ENCODE measurements at regions not wholly inside any gene's neighbourhood (a gene's known extent, or its start where the extent isn't known, plus 50 kb on each side); places are given as distances from the start of the nearest gene placed in this dataset.

DNA sequence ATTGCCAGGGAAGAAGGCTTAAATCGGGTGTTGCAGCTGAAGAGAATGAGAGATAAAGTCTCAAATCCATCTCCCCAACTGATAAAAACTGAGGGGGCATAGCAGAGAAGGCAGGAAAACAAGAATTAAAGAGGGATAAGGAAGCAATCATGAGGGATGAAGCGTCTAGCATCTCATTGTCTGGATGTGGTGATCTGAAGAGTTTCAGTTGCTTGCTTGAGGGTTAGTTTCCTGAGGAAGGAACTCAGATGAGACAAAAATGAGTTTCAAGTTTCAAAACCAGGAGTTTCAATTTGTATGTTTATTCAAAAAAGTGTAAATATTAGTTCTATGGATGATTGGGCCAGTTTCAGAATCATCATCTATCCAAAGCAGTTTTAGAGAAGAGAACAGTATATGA lies 496.9 kb downstream of the RAB28 start:
- WGBS, 2 experiments (ENCODE audit: insufficient coverage in 2 of 2) = 79 to 83% methylated on average over 1 to 2 of the region's 2 CpGs
- no peaks in the 10 kb centered on the region for H3K36me3 ChIP-seq (ENCODE audit: control insufficient read depth, insufficient read depth, low read length)
- H3K4me3 ChIP-seq (ENCODE audit: extremely low read depth, insufficient read depth, low read length, poor library complexity, severe bottlenecking) = no peak overlapping the region
- H3K9me3 ChIP-seq (ENCODE audit: control insufficient read depth, low read length) = no peaks in the 10 kb centered on the region
- H3K4me1 ChIP-seq (ENCODE audit: control insufficient read depth, insufficient read depth, low read length, poor library complexity, severe bottlenecking) = no peaks in the 10 kb centered on the region
- H3K27ac ChIP-seq (ENCODE audit: low read depth, low read length, severe bottlenecking) = no peak overlapping the region

DNA sequence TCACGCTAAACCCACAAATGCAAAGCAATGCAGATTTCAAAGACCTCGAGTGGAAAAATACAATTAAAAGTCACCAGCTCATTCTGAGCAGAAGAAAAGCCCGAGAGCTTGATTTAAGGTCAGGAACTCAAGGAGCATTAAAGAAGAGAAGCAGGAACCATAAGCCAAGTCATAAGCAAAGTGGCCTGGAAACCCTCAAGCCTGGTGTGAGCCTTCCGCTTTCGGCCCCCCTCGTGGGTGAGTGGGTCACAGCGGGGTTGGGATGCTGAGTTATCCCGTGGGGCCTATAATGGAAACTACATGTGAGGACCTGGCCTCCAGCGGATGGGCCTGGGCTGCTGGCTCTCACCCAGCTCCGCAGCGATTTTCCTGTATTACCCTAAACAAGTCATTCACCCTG lies 504.3 kb downstream of the RAB28 start:
- no peaks in the 10 kb centered on the region for H3K36me3 ChIP-seq (ENCODE audit: control insufficient read depth, insufficient read depth, low read length)
- WGBS, 2 experiments (ENCODE audit: insufficient coverage in 2 of 2) = 91 to 95% methylated on average over 9 to 11 of the region's 11 CpGs
- no peak overlapping the region for H3K27ac ChIP-seq (ENCODE audit: low read depth, low read length, severe bottlenecking)
- H3K9me3 ChIP-seq (ENCODE audit: control insufficient read depth, low read length) = no peaks in the 10 kb centered on the region
- no peak overlapping the region for H3K4me3 ChIP-seq (ENCODE audit: extremely low read depth, insufficient read depth, low read length, poor library complexity, severe bottlenecking)
- H3K4me1 ChIP-seq (ENCODE audit: control insufficient read depth, insufficient read depth, low read length, poor library complexity, severe bottlenecking) = no peaks in the 10 kb centered on the region

DNA sequence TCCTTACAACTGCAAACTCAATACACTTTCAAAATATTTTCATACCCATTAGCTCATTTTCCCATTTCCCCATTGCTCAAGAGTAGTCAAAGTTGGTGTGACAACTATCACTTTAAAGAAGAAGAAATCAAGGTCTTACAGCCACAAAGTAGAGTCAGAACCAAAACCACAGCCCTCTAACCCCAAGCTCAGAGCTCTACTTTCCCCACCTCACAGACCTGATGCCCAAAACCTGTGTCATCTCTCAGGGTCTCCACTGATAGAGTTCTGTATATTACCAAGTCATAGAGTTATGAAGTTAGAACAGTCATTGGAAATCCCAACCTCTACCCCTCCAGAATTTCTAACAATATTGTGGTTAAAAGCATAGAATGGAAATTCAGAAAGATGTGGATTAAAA lies 505.8 kb downstream of the RAB28 start:
- no peaks in the 10 kb centered on the region for H3K4me1 ChIP-seq (ENCODE audit: control insufficient read depth, insufficient read depth, low read length, poor library complexity, severe bottlenecking)
- no peaks in the 10 kb centered on the region for H3K36me3 ChIP-seq (ENCODE audit: control insufficient read depth, insufficient read depth, low read length)
- no peak overlapping the region for H3K27ac ChIP-seq (ENCODE audit: low read depth, low read length, severe bottlenecking)

DNA sequence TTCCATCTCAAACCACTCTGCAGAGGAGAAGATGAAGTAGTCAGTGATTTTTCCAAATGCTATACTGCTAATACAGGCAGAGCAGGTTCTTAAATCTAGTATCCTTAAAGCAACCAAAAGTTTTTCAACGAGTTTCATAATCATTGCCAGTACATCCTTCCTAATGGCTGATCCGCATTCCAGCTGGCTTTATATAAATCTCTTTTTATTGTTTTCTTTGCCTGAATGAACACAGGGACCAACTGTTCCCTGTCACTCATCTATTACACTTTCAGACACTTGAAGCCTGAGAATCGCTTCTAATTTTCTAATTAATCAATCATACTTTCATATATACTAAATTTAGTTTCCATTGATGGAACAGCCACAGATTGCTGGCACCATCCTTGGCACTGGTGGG lies 508.6 kb downstream of the RAB28 start:
- Histone ChIP-seq H3K36me3 (ENCODE audit: control insufficient read depth, insufficient read depth, low read length) (no peaks in the 10 kb centered on the region), H3K4me3 (ENCODE audit: extremely low read depth, insufficient read depth, low read length, poor library complexity, severe bottlenecking) (no peak overlapping the region), H3K4me1 (ENCODE audit: control insufficient read depth, insufficient read depth, low read length, poor library complexity, severe bottlenecking) (no peaks in the 10 kb centered on the region), H3K9me3 (ENCODE audit: control insufficient read depth, low read length) (no peaks in the 10 kb centered on the region), H3K27ac (ENCODE audit: low read depth, low read length, severe bottlenecking) (no peak overlapping the region)
- 67 to 80% methylated on average over 1 to 2 of the region's 3 CpGs for WGBS, 2 experiments (ENCODE audit: insufficient coverage in 2 of 2)

More for the DNA sequence above, 505.8 kb downstream of the RAB28 start:
- no peak overlapping the region for H3K4me3 ChIP-seq (ENCODE audit: extremely low read depth, insufficient read depth, low read length, poor library complexity, severe bottlenecking)
- H3K9me3 ChIP-seq (ENCODE audit: control insufficient read depth, low read length) = no peaks in the 10 kb centered on the region

DNA sequence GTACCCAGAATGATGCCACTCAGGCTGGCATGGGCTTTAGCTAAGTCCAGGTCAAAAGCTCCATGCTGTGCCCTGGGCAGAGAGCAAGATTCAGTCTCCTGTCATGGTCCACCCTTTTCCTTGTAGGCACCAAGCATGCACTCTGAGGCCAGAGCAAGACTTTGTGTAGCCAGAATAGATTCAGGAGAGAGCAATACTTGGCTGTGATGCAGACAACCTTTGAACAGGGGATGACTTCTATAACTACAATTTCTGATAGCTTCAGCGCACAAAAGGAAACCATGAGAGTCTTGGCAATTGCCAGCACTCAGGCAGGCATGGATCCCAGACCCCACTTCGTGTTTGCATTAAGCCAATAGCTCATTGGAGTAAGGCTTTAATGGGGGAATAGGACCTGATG lies 510.6 kb downstream of the RAB28 start:
- Histone ChIP-seq H3K36me3 (ENCODE audit: control insufficient read depth, insufficient read depth, low read length) (no peaks in the 10 kb centered on the region), H3K4me3 (ENCODE audit: extremely low read depth, insufficient read depth, low read length, poor library complexity, severe bottlenecking) (no peak overlapping the region), H3K9me3 (ENCODE audit: control insufficient read depth, low read length) (no peaks in the 10 kb centered on the region), H3K4me1 (ENCODE audit: control insufficient read depth, insufficient read depth, low read length, poor library complexity, severe bottlenecking) (no peaks in the 10 kb centered on the region), H3K27ac (ENCODE audit: low read depth, low read length, severe bottlenecking) (no peak overlapping the region)
- 80 to 100% methylated on average over 1 to 2 of the region's 2 CpGs for WGBS, 2 experiments (ENCODE audit: insufficient coverage in 2 of 2)

DNA sequence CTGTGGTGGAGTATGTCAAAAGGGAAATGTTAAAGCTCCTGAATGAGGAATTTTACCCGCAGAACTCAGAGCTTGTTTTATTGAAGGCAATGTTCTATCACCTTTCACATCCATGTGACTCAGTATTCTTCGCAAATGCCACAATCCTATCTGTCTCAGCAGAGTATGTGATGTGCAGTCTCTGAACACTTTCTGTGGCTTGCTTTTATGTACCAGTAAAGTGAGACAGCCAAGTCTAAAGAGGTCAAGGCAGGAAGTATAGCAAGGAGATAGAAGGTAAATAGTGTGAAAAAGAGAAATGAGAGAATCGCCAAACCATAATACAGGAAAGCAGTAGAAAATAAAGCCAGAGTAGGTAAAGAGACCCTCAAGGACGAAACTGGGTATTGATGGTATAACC lies 515.8 kb downstream of the RAB28 start:
- H3K9me3 ChIP-seq (ENCODE audit: control insufficient read depth, low read length) = no peaks in the 10 kb centered on the region
- H3K4me1 ChIP-seq (ENCODE audit: control insufficient read depth, insufficient read depth, low read length, poor library complexity, severe bottlenecking) = no peaks in the 10 kb centered on the region
- no peak overlapping the region for H3K4me3 ChIP-seq (ENCODE audit: extremely low read depth, insufficient read depth, low read length, poor library complexity, severe bottlenecking)
- H3K36me3 ChIP-seq (ENCODE audit: control insufficient read depth, insufficient read depth, low read length) = no peaks in the 10 kb centered on the region
- WGBS, 2 experiments (ENCODE audit: insufficient coverage in 2 of 2) = 0 to 100% methylated on average over 1 to 2 of the region's 4 CpGs
- no peak overlapping the region for H3K27ac ChIP-seq (ENCODE audit: low read depth, low read length, severe bottlenecking)

DNA sequence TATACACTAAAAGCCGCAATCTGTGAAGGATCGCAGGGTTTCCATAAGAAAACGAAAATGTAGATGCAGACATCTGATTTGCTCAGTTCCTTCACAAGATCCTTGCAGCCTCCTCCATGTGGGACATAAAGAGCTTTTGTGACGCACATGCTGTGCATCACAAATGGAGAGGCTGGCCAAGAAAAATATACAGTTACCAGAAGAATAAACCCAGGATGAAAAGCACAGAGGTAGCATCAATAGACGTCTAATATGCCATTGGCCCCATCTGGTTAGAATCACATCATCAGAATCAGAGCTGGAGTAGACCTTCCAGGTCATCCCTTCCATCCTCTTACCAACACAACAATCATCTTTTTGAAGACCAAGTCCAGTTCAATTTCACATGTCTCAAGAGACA lies 517.4 kb downstream of the RAB28 start:
- no peak overlapping the region for H3K27ac ChIP-seq (ENCODE audit: low read depth, low read length, severe bottlenecking)
- WGBS, 2 experiments (ENCODE audit: insufficient coverage in 2 of 2) = 88 to 93% methylated on average over 4 to 5 of the region's 5 CpGs
- no peaks in the 10 kb centered on the region for H3K4me1 ChIP-seq (ENCODE audit: control insufficient read depth, insufficient read depth, low read length, poor library complexity, severe bottlenecking)
- no peaks in the 10 kb centered on the region for H3K9me3 ChIP-seq (ENCODE audit: control insufficient read depth, low read length)
- H3K4me3 ChIP-seq (ENCODE audit: extremely low read depth, insufficient read depth, low read length, poor library complexity, severe bottlenecking) = no peak overlapping the region
- H3K36me3 ChIP-seq (ENCODE audit: control insufficient read depth, insufficient read depth, low read length) = no peaks in the 10 kb centered on the region

DNA sequence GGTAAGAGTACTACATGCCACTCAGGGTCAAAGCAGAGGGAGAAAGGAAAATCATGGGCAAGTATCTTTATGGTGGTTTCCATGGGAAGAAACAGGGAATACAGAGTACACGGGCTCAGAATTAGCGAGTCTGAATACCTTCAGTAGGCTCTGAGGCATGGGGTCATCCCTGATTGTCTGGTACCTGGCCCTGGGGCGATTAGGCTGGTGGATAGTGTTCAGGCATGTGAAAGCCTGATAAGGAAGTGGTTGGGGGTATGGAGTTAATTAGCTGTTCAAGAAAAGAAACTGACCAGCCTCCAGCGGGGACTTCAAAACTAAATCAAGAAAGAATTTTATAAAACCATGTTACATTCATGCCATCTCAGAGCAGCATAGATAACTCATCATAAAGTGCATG lies 518.8 kb downstream of the RAB28 start:
- Histone ChIP-seq H3K36me3 (ENCODE audit: control insufficient read depth, insufficient read depth, low read length) (no peaks in the 10 kb centered on the region), H3K4me3 (ENCODE audit: extremely low read depth, insufficient read depth, low read length, poor library complexity, severe bottlenecking) (no peak overlapping the region), H3K27ac (ENCODE audit: low read depth, low read length, severe bottlenecking) (no peak overlapping the region), H3K4me1 (ENCODE audit: control insufficient read depth, insufficient read depth, low read length, poor library complexity, severe bottlenecking) (no peaks in the 10 kb centered on the region), H3K9me3 (ENCODE audit: control insufficient read depth, low read length) (no peaks in the 10 kb centered on the region)
- 83 to 100% methylated on average over 2 to 3 of the region's 4 CpGs for WGBS, 2 experiments (ENCODE audit: insufficient coverage in 2 of 2)

DNA sequence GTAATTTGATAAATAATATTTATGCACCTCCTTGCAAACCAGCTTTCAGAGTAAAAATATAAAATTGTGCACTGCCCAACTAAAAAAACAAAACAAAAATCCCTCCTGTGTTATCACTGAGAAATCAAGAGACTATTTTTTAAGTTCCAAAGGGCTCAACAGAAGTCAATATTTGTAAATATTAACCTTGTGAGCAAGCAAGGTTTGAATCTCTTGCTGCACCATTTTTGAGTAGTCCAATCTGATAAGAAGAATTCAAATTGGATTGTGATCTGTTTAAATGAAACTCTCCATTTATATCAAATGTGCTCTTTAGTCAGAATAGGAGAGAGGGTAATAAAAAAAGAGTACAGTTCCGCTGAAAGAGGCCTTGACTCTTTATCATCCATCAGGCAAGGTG lies 520.2 kb downstream of the RAB28 start:
- H3K27ac ChIP-seq (ENCODE audit: low read depth, low read length, severe bottlenecking) = no peak overlapping the region
- no peaks in the 10 kb centered on the region for H3K4me1 ChIP-seq (ENCODE audit: control insufficient read depth, insufficient read depth, low read length, poor library complexity, severe bottlenecking)
- H3K36me3 ChIP-seq (ENCODE audit: control insufficient read depth, insufficient read depth, low read length) = no peaks in the 10 kb centered on the region
- no peaks in the 10 kb centered on the region for H3K9me3 ChIP-seq (ENCODE audit: control insufficient read depth, low read length)
- H3K4me3 ChIP-seq (ENCODE audit: extremely low read depth, insufficient read depth, low read length, poor library complexity, severe bottlenecking) = no peak overlapping the region
- WGBS, 2 experiments (ENCODE audit: insufficient coverage in 2 of 2) = no CpG with 5 or more reads among the region's 1 CpG

DNA sequence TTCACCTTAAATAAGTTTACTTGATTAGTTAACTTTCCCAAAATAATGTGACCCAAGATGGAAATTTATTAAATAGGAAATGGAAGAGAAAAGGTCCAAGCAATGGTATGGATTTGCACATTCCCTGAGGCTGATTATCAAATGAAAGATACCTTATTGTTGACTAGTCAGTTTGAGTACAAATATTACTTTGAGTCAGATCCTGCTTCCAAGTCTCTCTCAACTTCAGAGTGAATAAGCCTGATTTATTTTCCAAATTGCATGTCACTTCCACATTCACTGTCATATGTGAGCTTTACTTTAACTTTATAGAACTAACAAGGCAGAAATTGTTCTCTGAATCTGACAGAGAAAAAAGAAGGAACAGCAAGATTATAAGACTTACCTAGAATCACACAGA lies 520.8 kb downstream of the RAB28 start:
- Histone ChIP-seq H3K9me3 (ENCODE audit: control insufficient read depth, low read length) (no peaks in the 10 kb centered on the region), H3K4me1 (ENCODE audit: control insufficient read depth, insufficient read depth, low read length, poor library complexity, severe bottlenecking) (no peaks in the 10 kb centered on the region), H3K36me3 (ENCODE audit: control insufficient read depth, insufficient read depth, low read length) (no peaks in the 10 kb centered on the region), H3K4me3 (ENCODE audit: extremely low read depth, insufficient read depth, low read length, poor library complexity, severe bottlenecking) (no peak overlapping the region), H3K27ac (ENCODE audit: low read depth, low read length, severe bottlenecking) (no peak overlapping the region)

DNA sequence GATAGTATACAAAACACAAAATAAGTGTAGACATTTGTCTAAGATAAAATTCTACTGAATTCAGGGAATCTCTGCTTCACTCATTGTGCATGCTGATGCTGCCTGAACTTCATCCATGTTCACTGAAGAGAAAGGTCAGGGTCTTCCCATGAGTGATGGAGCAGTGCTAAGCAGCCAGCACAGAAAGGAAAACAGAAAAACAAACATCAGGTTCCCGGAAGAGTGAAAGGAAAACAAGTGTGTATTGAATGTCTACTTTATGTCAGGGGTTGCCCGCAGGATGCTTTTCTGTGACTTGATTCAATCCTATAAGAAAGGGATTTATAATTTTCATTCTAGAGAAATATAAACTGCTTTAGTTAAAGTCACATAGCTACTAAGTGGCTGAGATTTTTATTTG lies 522.4 kb downstream of the RAB28 start:
- no CpG with 5 or more reads among the region's 2 CpGs for WGBS, 2 experiments (ENCODE audit: insufficient coverage in 2 of 2)
- no peak overlapping the region for H3K27ac ChIP-seq (ENCODE audit: low read depth, low read length, severe bottlenecking)
- no peaks in the 10 kb centered on the region for H3K36me3 ChIP-seq (ENCODE audit: control insufficient read depth, insufficient read depth, low read length)
- H3K9me3 ChIP-seq (ENCODE audit: control insufficient read depth, low read length) = no peaks in the 10 kb centered on the region
- no peak overlapping the region for H3K4me3 ChIP-seq (ENCODE audit: extremely low read depth, insufficient read depth, low read length, poor library complexity, severe bottlenecking)
- no peaks in the 10 kb centered on the region for H3K4me1 ChIP-seq (ENCODE audit: control insufficient read depth, insufficient read depth, low read length, poor library complexity, severe bottlenecking)

DNA sequence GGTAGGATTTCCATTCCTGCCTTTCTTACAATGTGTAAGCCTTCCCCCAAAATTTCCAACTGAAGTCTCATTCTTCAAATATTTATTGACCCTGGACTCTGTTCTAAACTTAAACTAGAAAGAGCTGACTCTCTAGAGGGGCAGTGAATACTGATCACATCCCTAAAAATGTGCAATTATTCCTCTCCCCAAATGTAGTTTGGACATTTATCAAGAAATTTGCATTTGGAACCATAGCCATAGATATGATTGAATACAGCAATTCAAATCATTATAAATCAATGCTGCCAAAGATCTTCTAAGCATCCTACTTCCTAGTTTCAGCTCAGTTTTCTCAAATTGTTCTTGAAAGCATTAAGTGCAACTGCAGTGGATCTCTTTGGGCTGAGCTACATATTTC lies 525.7 kb downstream of the RAB28 start:
- H3K4me1 ChIP-seq (ENCODE audit: control insufficient read depth, insufficient read depth, low read length, poor library complexity, severe bottlenecking) = no peaks in the 10 kb centered on the region
- H3K4me3 ChIP-seq (ENCODE audit: extremely low read depth, insufficient read depth, low read length, poor library complexity, severe bottlenecking) = no peak overlapping the region
- H3K9me3 ChIP-seq (ENCODE audit: control insufficient read depth, low read length) = no peaks in the 10 kb centered on the region
- no peaks in the 10 kb centered on the region for H3K36me3 ChIP-seq (ENCODE audit: control insufficient read depth, insufficient read depth, low read length)
- H3K27ac ChIP-seq (ENCODE audit: low read depth, low read length, severe bottlenecking) = no peak overlapping the region
